D721Med (cell line): ENCODE measurements at regions not wholly inside any gene's neighbourhood (a gene's known extent, or its start where the extent isn't known, plus 50 kb on each side); places are given as distances from the start of the nearest gene placed in this dataset.
"Not testable (repeated sequence)": the region's sequence is repeated elsewhere in the genome, so short reads cannot be mapped to it uniquely, and the experiment has no call there.

Experiments used
- DNase-seq: peaks from one replicate; pipeline ENCODE4 v3.0.0; 2011; ENCODE audit warnings: low spot score; ENCODE audit not compliant: insufficient read length
- FAIRE-seq: peaks from 2 replicates; lab custom pipeline; 2011; peaks lifted over from hg19 to GRCh38; lab: Jason Lieb, UNC
- TF ChIP-seq, protein P1 (sequence below): IDR thresholded peaks from 2 replicates; pipeline ENCODE4 v1.5.1; 2012; ENCODE audit warnings: mild to moderate bottlenecking, control low read depth; ENCODE audit not compliant: insufficient read depth; ENCODE audit errors: missing control alignments

- TF ChIP-seq, protein P1, sequence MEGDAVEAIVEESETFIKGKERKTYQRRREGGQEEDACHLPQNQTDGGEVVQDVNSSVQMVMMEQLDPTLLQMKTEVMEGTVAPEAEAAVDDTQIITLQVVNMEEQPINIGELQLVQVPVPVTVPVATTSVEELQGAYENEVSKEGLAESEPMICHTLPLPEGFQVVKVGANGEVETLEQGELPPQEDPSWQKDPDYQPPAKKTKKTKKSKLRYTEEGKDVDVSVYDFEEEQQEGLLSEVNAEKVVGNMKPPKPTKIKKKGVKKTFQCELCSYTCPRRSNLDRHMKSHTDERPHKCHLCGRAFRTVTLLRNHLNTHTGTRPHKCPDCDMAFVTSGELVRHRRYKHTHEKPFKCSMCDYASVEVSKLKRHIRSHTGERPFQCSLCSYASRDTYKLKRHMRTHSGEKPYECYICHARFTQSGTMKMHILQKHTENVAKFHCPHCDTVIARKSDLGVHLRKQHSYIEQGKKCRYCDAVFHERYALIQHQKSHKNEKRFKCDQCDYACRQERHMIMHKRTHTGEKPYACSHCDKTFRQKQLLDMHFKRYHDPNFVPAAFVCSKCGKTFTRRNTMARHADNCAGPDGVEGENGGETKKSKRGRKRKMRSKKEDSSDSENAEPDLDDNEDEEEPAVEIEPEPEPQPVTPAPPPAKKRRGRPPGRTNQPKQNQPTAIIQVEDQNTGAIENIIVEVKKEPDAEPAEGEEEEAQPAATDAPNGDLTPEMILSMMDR, result no peak
Measured at GRCh38 chr3:112765531-112765930, 81.1 kb downstream of the CD200R1L start.

DNA sequence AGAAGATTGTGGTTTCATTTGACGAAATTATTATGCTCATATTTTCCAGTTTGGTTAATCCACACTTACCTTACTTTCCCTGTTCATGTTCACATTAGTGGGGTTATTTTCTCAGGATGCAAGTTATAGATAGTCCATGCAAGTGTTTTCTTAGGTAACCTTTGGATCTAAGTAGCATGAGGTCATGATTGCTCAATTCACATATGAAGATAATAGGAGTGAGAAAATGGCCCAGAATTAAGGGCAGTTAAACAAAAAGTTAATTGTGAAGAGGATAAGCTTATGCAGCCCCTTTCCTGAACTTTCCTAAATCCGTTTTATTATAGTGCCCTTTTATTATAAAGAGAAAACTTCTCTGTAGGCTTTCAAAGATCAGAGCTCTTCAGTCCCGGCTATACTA lies 83.4 kb downstream of the CD200R1L start:
- no peak for FAIRE-seq
- DNase-seq, result no peak
- TF ChIP-seq, protein P1, result no peak

More at GRCh38 chr3:112765531-112765930, 81.1 kb downstream of the CD200R1L start:
- FAIRE-seq (no peak), DNase-seq (no peak)

- TF ChIP-seq, protein P1, result no peak
- DNase-seq (no peak), FAIRE-seq (no peak)
Measured at GRCh38 chr3:112761062-112761638, 85.5 kb downstream of the CD200R1L start.

GRCh38 chr3:112759681-112760080 lies 87.0 kb downstream of the CD200R1L start:
- FAIRE-seq (no peak), DNase-seq (no peak)
- TF ChIP-seq, protein P1, result no peak

GRCh38 chr3:112759210-112759609 lies 87.5 kb downstream of the CD200R1L start:
- FAIRE-seq (no peak), DNase-seq (no peak)
- TF ChIP-seq, protein P1, result no peak

DNA sequence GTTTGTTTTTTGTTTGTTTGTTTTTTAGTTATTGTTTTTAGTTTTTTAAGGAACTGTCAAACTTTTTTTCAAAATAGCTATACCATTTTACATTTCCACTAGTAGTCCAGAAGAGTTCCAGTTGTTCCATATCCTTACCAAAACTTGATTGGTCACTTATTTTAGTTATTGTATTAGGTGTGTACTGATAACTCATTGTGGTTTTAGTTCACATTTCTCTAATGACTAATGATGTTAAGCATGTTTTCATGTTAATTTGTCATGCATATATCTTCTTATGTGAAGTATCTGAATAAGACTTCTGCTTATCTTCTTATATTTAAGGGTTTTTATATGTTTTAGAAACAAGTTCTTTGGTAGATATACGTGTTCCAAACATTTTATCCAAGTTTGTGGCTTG lies 89.5 kb downstream of the CD200R1L start:
- TF ChIP-seq, protein P1, result no peak
- FAIRE-seq (no peak), DNase-seq (no peak)

GRCh38 chr3:112755845-112756613 lies 90.6 kb downstream of the CD200R1L start:
- TF ChIP-seq, protein P1, result no peak
- DNase-seq, result no peak
- FAIRE-seq, result no peak

GRCh38 chr3:112755046-112755445 lies 91.6 kb downstream of the CD200R1L start:
- FAIRE-seq, DNase-seq: not testable (repeated sequence)
